CD14-positive monocyte (primary cell): ENCODE measurements at regions not wholly inside any gene's neighbourhood (a gene's known extent, or its start where the extent isn't known, plus 50 kb on each side); places are given as distances from the start of the nearest gene placed in this dataset.

Experiments
- DNase-seq, 3 donors: peaks; one replicate each; pipeline ENCODE4 v3.0.0-alpha.2; 2011 to 2022
- H2AFZ ChIP-seq: 2 replicates; pipeline ENCODE4 v1.6.0; 2012; ENCODE audit warnings: mild to moderate bottlenecking, low read depth, low read length, inconsistent platforms; ENCODE audit not compliant: insufficient read depth, poor library complexity, severe bottlenecking
- H3K27ac ChIP-seq, 2 donors: 1 replicate in 1 of 2; 2 replicates in 1 of 2; pipeline ENCODE4 v1.5.1; 2012 to 2013; ENCODE audit warnings: low read length in 2 of 2, control low read depth in 1 of 2, inconsistent platforms in 1 of 2, low read depth in 1 of 2, mild to moderate bottlenecking in 1 of 2
- H3K27me3 ChIP-seq, 2 donors: one replicate each; pipeline versions ENCODE4 v1.6.0 to v1.6.1; 2011 to 2013; ENCODE audit warnings: low read length in 2 of 2; ENCODE audit not compliant: control insufficient read depth in 2 of 2, insufficient read depth in 2 of 2
- H3K36me3 ChIP-seq, 2 donors: replicated peaks in 1 of 2; 1 replicate in 1 of 2; 2 replicates in 1 of 2; pipeline versions ENCODE4 v1.5.1 to v1.6.1; 2012 to 2013; ENCODE audit warnings: low read length in 2 of 2, control low read depth in 1 of 2, inconsistent platforms in 1 of 2, mild to moderate bottlenecking in 1 of 2; ENCODE audit not compliant: insufficient read depth in 2 of 2, control insufficient read depth in 1 of 2
- H3K4me1 ChIP-seq, 2 donors: 1 replicate in 1 of 2; 2 replicates in 1 of 2; pipeline versions ENCODE4 v1.5.1 to v1.6.1; 2012 to 2013; ENCODE audit warnings: low read length in 2 of 2, control low read depth in 1 of 2, inconsistent platforms in 1 of 2, mild to moderate bottlenecking in 1 of 2, moderate library complexity in 1 of 2; ENCODE audit not compliant: insufficient read depth in 2 of 2, control insufficient read depth in 1 of 2
- H3K4me2 ChIP-seq: replicated peaks from 2 replicates; pipeline ENCODE3; 2012; ENCODE audit warnings: low read length, moderate library complexity, mild to moderate bottlenecking; ENCODE audit not compliant: poor library complexity, severe bottlenecking; ENCODE audit errors: extremely low read depth
- H3K4me3 ChIP-seq, 3 experiments: fragments of 200-600 bp in 1 of 3; sonication (generic) in 1 of 3; replicated peaks in 1 of 3; 1 replicate in 2 of 3; 2 replicates in 1 of 3; pipeline ENCODE4 v1.5.1; 2011 to 2013; ENCODE audit warnings: low read length in 3 of 3, mild to moderate bottlenecking in 3 of 3, control low read depth in 2 of 3, low read depth in 2 of 3, inconsistent platforms in 1 of 3, moderate library complexity in 1 of 3
- H3K79me2 ChIP-seq: 2 replicates; pipeline ENCODE4 v1.6.0; 2012; ENCODE audit warnings: mild to moderate bottlenecking, control low read depth, inconsistent platforms, low read length, moderate library complexity; ENCODE audit not compliant: insufficient read depth
- H3K9ac ChIP-seq: 2 replicates; pipeline ENCODE4 v1.6.0; 2017; ENCODE audit warnings: low read length, mild to moderate bottlenecking; ENCODE audit not compliant: insufficient read depth, poor library complexity, severe bottlenecking
- H3K9me3 ChIP-seq, 2 donors: replicated peaks in 1 of 2; 1 replicate in 1 of 2; 2 replicates in 1 of 2; pipeline versions ENCODE4 v1.5.1 to v1.6.1; 2012 to 2013; ENCODE audit warnings: low read length in 2 of 2, control low read depth in 1 of 2; ENCODE audit not compliant: control insufficient read depth in 1 of 2, insufficient read depth in 1 of 2
- H4K20me1 ChIP-seq: 2 replicates; pipeline ENCODE4 v1.6.0; 2012; ENCODE audit warnings: mild to moderate bottlenecking, low read length, control low read depth, moderate library complexity; ENCODE audit not compliant: insufficient read depth
- H3K27ac Mint-ChIP-seq, 7 donors: one replicate each; pipeline ENCODE4 v1.8.0; 2020; ENCODE audit warnings: mild to moderate bottlenecking in 7 of 7, mixed read lengths in 7 of 7, moderate library complexity in 6 of 7, inconsistent platforms in 2 of 7
- H3K27me3 Mint-ChIP-seq, 3 donors: one replicate each; pipeline ENCODE4 v1.8.0; 2021 to 2022; ENCODE audit warnings: low read depth in 3 of 3, mild to moderate bottlenecking in 3 of 3, mixed read lengths in 3 of 3, moderate library complexity in 3 of 3, inconsistent platforms in 1 of 3
- H3K36me3 Mint-ChIP-seq, 2 donors: one replicate each; pipeline ENCODE4 v1.8.0; 2020; ENCODE audit warnings: mixed read lengths in 2 of 2, inconsistent platforms in 1 of 2, mild to moderate bottlenecking in 1 of 2
- H3K4me1 Mint-ChIP-seq: one replicate; pipeline ENCODE4 v1.8.0; 2020; ENCODE audit warnings: mild to moderate bottlenecking, mixed read lengths
- H3K4me3 Mint-ChIP-seq, 2 donors: one replicate each; pipeline ENCODE4 v1.8.0; 2020; ENCODE audit warnings: mild to moderate bottlenecking in 2 of 2, mixed read lengths in 2 of 2, moderate library complexity in 1 of 2
- H3K9me3 Mint-ChIP-seq, 7 donors: one replicate each; pipeline ENCODE4 v1.8.0; 2020 to 2022; ENCODE audit warnings: mixed read lengths in 7 of 7, mild to moderate bottlenecking in 6 of 7, moderate library complexity in 6 of 7, inconsistent platforms in 2 of 7
- WGBS: methylation state at CpG from one replicate; pipeline ENCODE4 v1.1.5; 2013; ENCODE audit warnings: missing lambda C conversion rate; ENCODE audit not compliant: insufficient coverage; 5-methylcytosine and 5-hydroxymethylcytosine counted together
- intact Hi-C, 2 donors: fragments of 100-400 bp; cut with micrococcal nuclease; formaldehyde crosslinking; loops; one replicate each; pipeline versions ENCODE4 v1.15.0 to v1.15.1; 2023
- TF ChIP-seq, protein P1 (sequence below): fragments of 200-600 bp; IDR thresholded peaks from one replicate; pipeline ENCODE4 v1.8.0; 2022; ENCODE audit warnings: antibody characterized with exemption, mild to moderate bottlenecking

DNA sequence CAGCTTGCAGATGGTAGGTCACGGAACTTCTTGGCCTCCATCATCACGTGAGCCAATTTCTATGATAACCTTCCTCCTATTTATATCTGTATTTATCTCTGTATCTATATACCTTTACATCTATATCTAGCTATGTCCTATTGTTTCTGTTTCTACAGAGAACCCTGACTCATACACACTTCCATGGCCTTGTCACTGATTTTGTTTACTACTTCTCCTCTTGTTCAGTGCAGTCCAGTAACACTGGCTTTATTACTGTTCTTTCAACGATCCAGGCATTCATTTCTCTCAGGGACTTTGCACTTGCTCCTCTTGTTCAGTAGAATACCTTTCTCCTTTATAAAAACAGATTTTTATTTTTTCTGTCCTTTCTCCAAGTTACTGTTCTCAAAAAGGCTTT is 937.0 kb upstream of the ALCAM start:
- H4K20me1 ChIP-seq, result no peaks in the 10 kb centered on the region
- no peaks in the 10 kb centered on the region for H3K27me3 ChIP-seq
- H3K9me3 ChIP-seq, result no peaks in the 10 kb centered on the region
- H3K36me3 ChIP-seq, result no peaks in the 10 kb centered on the region
- no peaks in the 10 kb centered on the region for H3K79me2 ChIP-seq
- no peak overlapping the region for H3K27ac ChIP-seq
- DNase-seq, result no peak
- no peak overlapping the region for H3K4me2 ChIP-seq
- H3K9ac ChIP-seq, result no peak overlapping the region
- H2AFZ ChIP-seq, result no peak overlapping the region
- Mint-ChIP-seq H3K9me3 (peaks cover 0 to 3% (median 2%) of the 10 kb centered on the region in 7 donors), H3K27ac (no peak overlapping the region), H3K36me3 (no peaks in the 10 kb centered on the region), H3K27me3 (no peaks in the 10 kb centered on the region), H3K4me3 (no peak overlapping the region), H3K4me1 (no peaks in the 10 kb centered on the region)
- H3K4me1 ChIP-seq, result no peaks in the 10 kb centered on the region
- no peak overlapping the region for H3K4me3 ChIP-seq
- intact Hi-C loops, result no loop called here
- TF ChIP-seq, protein P1, sequence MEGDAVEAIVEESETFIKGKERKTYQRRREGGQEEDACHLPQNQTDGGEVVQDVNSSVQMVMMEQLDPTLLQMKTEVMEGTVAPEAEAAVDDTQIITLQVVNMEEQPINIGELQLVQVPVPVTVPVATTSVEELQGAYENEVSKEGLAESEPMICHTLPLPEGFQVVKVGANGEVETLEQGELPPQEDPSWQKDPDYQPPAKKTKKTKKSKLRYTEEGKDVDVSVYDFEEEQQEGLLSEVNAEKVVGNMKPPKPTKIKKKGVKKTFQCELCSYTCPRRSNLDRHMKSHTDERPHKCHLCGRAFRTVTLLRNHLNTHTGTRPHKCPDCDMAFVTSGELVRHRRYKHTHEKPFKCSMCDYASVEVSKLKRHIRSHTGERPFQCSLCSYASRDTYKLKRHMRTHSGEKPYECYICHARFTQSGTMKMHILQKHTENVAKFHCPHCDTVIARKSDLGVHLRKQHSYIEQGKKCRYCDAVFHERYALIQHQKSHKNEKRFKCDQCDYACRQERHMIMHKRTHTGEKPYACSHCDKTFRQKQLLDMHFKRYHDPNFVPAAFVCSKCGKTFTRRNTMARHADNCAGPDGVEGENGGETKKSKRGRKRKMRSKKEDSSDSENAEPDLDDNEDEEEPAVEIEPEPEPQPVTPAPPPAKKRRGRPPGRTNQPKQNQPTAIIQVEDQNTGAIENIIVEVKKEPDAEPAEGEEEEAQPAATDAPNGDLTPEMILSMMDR, result no peak
- 95% methylated on average over 2 of the region's 3 CpGs for WGBS

DNA sequence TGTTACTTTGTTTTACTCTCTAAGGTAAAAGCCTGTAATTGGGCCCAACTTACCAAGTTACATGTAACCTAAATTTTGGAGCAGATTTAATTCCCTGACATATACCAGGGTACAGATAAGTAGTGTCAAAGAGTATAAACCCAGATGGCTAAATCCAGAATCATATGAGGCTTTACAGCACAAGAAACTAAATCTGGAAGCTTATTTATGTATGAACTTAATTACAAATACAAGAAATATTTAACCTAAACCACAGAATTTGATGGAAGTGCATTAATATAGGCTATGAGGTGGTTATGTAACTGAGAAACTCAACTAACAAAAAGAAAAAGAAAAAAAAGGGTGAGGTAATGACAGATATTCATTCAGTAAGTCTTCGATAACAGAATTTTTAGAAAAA is 930.2 kb upstream of the ALCAM start:
- Mint-ChIP-seq H3K27ac (no peak overlapping the region), H3K36me3 (no peaks in the 10 kb centered on the region), H3K4me3 (no peak overlapping the region), H3K27me3 (peaks cover 0 to 2% (median 0%) of the 10 kb centered on the region in 3 donors), H3K4me1 (no peaks in the 10 kb centered on the region), H3K9me3 (peaks cover 0 to 6% (median 3%) of the 10 kb centered on the region in 7 donors)
- H3K4me2 ChIP-seq, result no peak overlapping the region
- H3K9me3 ChIP-seq, result no peaks in the 10 kb centered on the region
- H3K27me3 ChIP-seq, result no peaks in the 10 kb centered on the region
- H3K27ac ChIP-seq, result no peak overlapping the region
- H3K9ac ChIP-seq, result no peak overlapping the region
- H3K79me2 ChIP-seq, result no peaks in the 10 kb centered on the region
- TF ChIP-seq, protein P1, result no peak
- H3K36me3 ChIP-seq, result no peaks in the 10 kb centered on the region
- H4K20me1 ChIP-seq, result no peaks in the 10 kb centered on the region
- no peaks in the 10 kb centered on the region for H3K4me1 ChIP-seq
- intact Hi-C loops, result no loop called here
- no peak overlapping the region for H2AFZ ChIP-seq
- no peak for DNase-seq
- no CpG with 5 or more reads among the region's 1 CpG for WGBS
- no peak overlapping the region for H3K4me3 ChIP-seq
